GM23338 (cell line): ENCODE measurements at regions not wholly inside any gene's neighbourhood (a gene's known extent, or its start where the extent isn't known, plus 50 kb on each side); places are given as distances from the start of the nearest gene placed in this dataset.

Experiments
- ATAC-seq: fragments of 200-7000 bp; cut with Tn5 transposase; 3 replicates; pipeline ENCODE4 v1.9.1; 2020
- DNase-seq: peaks from one replicate; pipeline ENCODE4 v3.0.0-alpha.2; 2015; ENCODE audit warnings: low spot score
- H2AFZ ChIP-seq: fragments of 200-600 bp; sonication (generic); 2 replicates; pipeline ENCODE4 v1.8.0; 2016; ENCODE audit warnings: antibody characterized with exemption, mild to moderate bottlenecking, moderate library complexity
- H3F3A ChIP-seq: fragments of 200-600 bp; sonication (generic); replicated peaks from 2 replicates; pipeline ENCODE4 v1.8.0; 2017; ENCODE audit warnings: antibody characterized with exemption, mixed run types, low read depth
- H3K27ac ChIP-seq: fragments of 200-600 bp; sonication (generic); 2 replicates; pipeline ENCODE4 v1.6.1; 2016; ENCODE audit warnings: low read depth
- H3K27me3 ChIP-seq: fragments of 200-600 bp; sonication (generic); 2 replicates; pipeline ENCODE4 v1.8.0; 2016; ENCODE audit warnings: mild to moderate bottlenecking, mixed run types, moderate library complexity; ENCODE audit not compliant: insufficient read depth
- H3K36me3 ChIP-seq: fragments of 200-600 bp; sonication (generic); 2 replicates; pipeline ENCODE4 v1.8.0; 2016; ENCODE audit warnings: mild to moderate bottlenecking; ENCODE audit not compliant: insufficient read depth
- H3K4me1 ChIP-seq: fragments of 200-600 bp; sonication (generic); 2 replicates; pipeline ENCODE4 v1.8.0; 2016; ENCODE audit warnings: mild to moderate bottlenecking, moderate library complexity; ENCODE audit not compliant: insufficient read depth
- H3K4me2 ChIP-seq: fragments of 200-600 bp; sonication (generic); 2 replicates; pipeline ENCODE4 v1.7.1; 2017; ENCODE audit warnings: mixed run types
- H3K4me3 ChIP-seq: fragments of 200-600 bp; sonication (generic); 2 replicates; pipeline ENCODE4 v1.6.1; 2016; ENCODE audit warnings: mixed run types
- H3K79me2 ChIP-seq: fragments of 200-600 bp; sonication (generic); replicated peaks from 2 replicates; pipeline ENCODE4 v1.8.0; 2017; ENCODE audit warnings: mild to moderate bottlenecking; ENCODE audit not compliant: insufficient read depth
- H3K9me2 ChIP-seq: fragments of 200-600 bp; sonication (generic); 2 replicates; pipeline ENCODE4 v1.8.0; 2017; ENCODE audit not compliant: insufficient read depth
- H4K20me1 ChIP-seq: fragments of 200-600 bp; sonication (generic); replicated peaks from 2 replicates; pipeline ENCODE4 v1.8.0; 2017; ENCODE audit warnings: mild to moderate bottlenecking; ENCODE audit not compliant: insufficient read depth
- H3K27ac Mint-ChIP-seq: 2 replicates; pipeline ENCODE4 v1.8.0; 2020; ENCODE audit warnings: inconsistent platforms, mild to moderate bottlenecking, moderate library complexity, mixed read lengths
- H3K27me3 Mint-ChIP-seq: 3 replicates; pipeline ENCODE4 v1.8.0; 2022; ENCODE audit warnings: low read depth, mild to moderate bottlenecking, moderate library complexity, mixed read lengths, inconsistent platforms; ENCODE audit not compliant: insufficient read depth, poor library complexity
- H3K36me3 Mint-ChIP-seq: 3 replicates; pipeline ENCODE4 v1.8.0; 2021; ENCODE audit warnings: low read depth, mild to moderate bottlenecking, inconsistent platforms, moderate library complexity, mixed read lengths
- H3K4me1 Mint-ChIP-seq: 3 replicates; pipeline ENCODE4 v1.8.0; 2020; ENCODE audit warnings: mild to moderate bottlenecking, inconsistent platforms, mixed read lengths
- H3K4me3 Mint-ChIP-seq: 3 replicates; pipeline ENCODE4 v1.8.0; 2021; ENCODE audit warnings: moderate library complexity, mild to moderate bottlenecking, inconsistent platforms, mixed read lengths
- H3K9me3 Mint-ChIP-seq: 3 replicates; pipeline ENCODE4 v1.8.0; 2020; ENCODE audit warnings: moderate library complexity, mild to moderate bottlenecking, inconsistent platforms, mixed read lengths
- EZH2phosphoT487 ChIP-seq: fragments of 200-600 bp; sonication (generic); IDR thresholded peaks from one replicate; pipeline ENCODE4 v1.8.1; 2018; ENCODE audit warnings: antibody characterized with exemption; ENCODE audit not compliant: unreplicated experiment
- JUNB ChIP-seq: IDR thresholded peaks from one replicate; pipeline ENCODE4 v1.6.1; 2016; ENCODE audit warnings: antibody characterized with exemption; ENCODE audit not compliant: unreplicated experiment
- NANOG ChIP-seq: IDR thresholded peaks from 2 replicates; pipeline ENCODE4 v1.6.1; 2016; ENCODE audit warnings: antibody characterized with exemption, borderline replicate concordance
- ZNF114 ChIP-seq: fragments of 250-450 bp; sonication (Bioruptor Pico); IDR thresholded peaks from 2 replicates; pipeline ENCODE4 v1.5.0; 2020; ENCODE audit warnings: mild to moderate bottlenecking, moderate library complexity
- ZNF331 ChIP-seq: fragments of 250-450 bp; sonication (Bioruptor Pico); IDR thresholded peaks from 2 replicates; pipeline ENCODE4 v1.5.0; 2020; ENCODE audit warnings: low read depth, mild to moderate bottlenecking, moderate library complexity
- TF ChIP-seq, protein P1 (sequence below): IDR thresholded peaks from 2 replicates; pipeline ENCODE4 v1.6.1; 2016; ENCODE audit warnings: antibody characterized with exemption
- TF ChIP-seq, protein P2 (sequence below), 2 experiments: fragments of 200-600 bp in 1 of 2; sonication (generic) in 1 of 2; conservative IDR thresholded peaks; 2 replicates each; pipeline versions ENCODE4 v1.5.1 to v1.6.1; 2016 to 2017; ENCODE audit warnings: antibody characterized with exemption in 2 of 2, low read depth in 2 of 2, mild to moderate bottlenecking in 2 of 2, moderate library complexity in 1 of 2
- TF ChIP-seq, protein P3 (sequence below): fragments of 250-450 bp; sonication (Bioruptor Pico); IDR thresholded peaks from 2 replicates; pipeline ENCODE4 v1.5.0; 2020; ENCODE audit warnings: mild to moderate bottlenecking, moderate library complexity

DNA sequence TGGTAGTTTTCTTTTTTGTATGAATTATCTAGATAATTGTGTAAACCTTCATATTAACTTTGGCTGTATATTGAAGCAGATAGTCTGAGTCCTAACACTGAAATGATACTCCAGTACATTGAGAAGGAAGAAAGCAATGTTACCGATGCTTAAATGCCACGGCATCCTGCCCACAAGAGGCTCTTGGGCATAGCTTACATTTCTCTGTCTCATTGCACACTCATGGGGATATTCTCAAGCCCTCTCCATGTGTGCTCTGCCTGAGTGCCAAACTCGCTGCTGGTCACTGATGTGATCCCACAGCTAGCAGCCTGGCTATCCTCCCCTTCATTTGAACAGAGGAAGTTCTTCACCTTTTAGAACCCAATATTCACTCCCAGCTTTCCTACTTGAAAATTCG, 179.4 kb downstream of the TGFB2 start:
- Histone ChIP-seq H3F3A (no peaks in the 10 kb centered on the region), H3K27me3 (no peaks in the 10 kb centered on the region), H3K27ac (no peak overlapping the region), H3K79me2 (no peaks in the 10 kb centered on the region), H3K9me2 (no peaks in the 10 kb centered on the region), H2AFZ (peak overlapping the region; percentile 81), H4K20me1 (no peaks in the 10 kb centered on the region), H3K4me2 (no peak overlapping the region), H3K4me3 (no peak overlapping the region), H3K4me1 (no peaks in the 10 kb centered on the region), H3K36me3 (no peaks in the 10 kb centered on the region)
- H3K4me1 Mint-ChIP-seq = no peaks in the 10 kb centered on the region; the same call in 2 of the 3 replicates
- DNase-seq (no peak), ATAC-seq (no peak)
- no peak for TF ChIP-seq JUNB
- TF ChIP-seq ZNF114 (CRISPR knock-in tag) = no peak
- no peak for TF ChIP-seq NANOG
- TF ChIP-seq, protein P1, sequence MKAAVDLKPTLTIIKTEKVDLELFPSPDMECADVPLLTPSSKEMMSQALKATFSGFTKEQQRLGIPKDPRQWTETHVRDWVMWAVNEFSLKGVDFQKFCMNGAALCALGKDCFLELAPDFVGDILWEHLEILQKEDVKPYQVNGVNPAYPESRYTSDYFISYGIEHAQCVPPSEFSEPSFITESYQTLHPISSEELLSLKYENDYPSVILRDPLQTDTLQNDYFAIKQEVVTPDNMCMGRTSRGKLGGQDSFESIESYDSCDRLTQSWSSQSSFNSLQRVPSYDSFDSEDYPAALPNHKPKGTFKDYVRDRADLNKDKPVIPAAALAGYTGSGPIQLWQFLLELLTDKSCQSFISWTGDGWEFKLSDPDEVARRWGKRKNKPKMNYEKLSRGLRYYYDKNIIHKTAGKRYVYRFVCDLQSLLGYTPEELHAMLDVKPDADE = no peak
- H3K27ac Mint-ChIP-seq = no peak overlapping the region
- no peak overlapping the region for H3K4me3 Mint-ChIP-seq
- no peaks in the 10 kb centered on the region for H3K9me3 Mint-ChIP-seq
- H3K36me3 Mint-ChIP-seq = no peaks in the 10 kb centered on the region
- peaks cover 2% of the 10 kb centered on the region for H3K27me3 Mint-ChIP-seq

DNA sequence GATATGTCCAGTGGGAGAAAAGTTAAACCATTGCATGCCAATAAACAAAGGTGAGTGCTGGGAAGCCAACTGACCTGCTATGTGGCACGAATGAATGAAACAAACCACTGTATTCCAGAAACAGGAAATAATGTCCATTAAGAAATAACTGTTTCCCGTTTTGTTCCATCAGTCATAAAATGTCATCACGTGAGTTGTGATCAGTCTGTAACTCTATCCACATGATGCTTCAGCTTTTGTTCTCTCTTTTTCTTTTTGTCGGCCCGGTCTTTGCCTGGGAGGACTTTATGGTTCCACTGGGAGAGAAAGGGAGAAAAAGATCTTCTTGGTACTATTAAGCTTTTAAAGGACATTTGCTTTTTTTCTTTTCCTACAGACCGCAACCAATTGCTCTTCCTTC, 179.9 kb downstream of the TGFB2 start:
- H3K27me3 Mint-ChIP-seq = peaks cover 2% of the 10 kb centered on the region

More for the DNA sequence above, 179.9 kb downstream of the TGFB2 start:
- Mint-ChIP-seq H3K27ac (no peak overlapping the region), H3K9me3 (no peaks in the 10 kb centered on the region), H3K4me3 (no peak overlapping the region), H3K4me1 (peaks cover 2% of the 10 kb centered on the region; the same call in 1 of the 3 replicates), H3K36me3 (no peaks in the 10 kb centered on the region)
- H3K4me3 ChIP-seq = no peak overlapping the region
- no peak for DNase-seq
- H3K9me2 ChIP-seq = no peaks in the 10 kb centered on the region
- H3K79me2 ChIP-seq = no peaks in the 10 kb centered on the region
- no peaks in the 10 kb centered on the region for H3K27me3 ChIP-seq
- no peaks in the 10 kb centered on the region for H3K4me1 ChIP-seq
- H2AFZ ChIP-seq = peak overlapping the region; percentile 81
- no peak for TF ChIP-seq ZNF114 (CRISPR knock-in tag)
- TF ChIP-seq EZH2phosphoT487 = no peak
- TF ChIP-seq, protein P2, sequence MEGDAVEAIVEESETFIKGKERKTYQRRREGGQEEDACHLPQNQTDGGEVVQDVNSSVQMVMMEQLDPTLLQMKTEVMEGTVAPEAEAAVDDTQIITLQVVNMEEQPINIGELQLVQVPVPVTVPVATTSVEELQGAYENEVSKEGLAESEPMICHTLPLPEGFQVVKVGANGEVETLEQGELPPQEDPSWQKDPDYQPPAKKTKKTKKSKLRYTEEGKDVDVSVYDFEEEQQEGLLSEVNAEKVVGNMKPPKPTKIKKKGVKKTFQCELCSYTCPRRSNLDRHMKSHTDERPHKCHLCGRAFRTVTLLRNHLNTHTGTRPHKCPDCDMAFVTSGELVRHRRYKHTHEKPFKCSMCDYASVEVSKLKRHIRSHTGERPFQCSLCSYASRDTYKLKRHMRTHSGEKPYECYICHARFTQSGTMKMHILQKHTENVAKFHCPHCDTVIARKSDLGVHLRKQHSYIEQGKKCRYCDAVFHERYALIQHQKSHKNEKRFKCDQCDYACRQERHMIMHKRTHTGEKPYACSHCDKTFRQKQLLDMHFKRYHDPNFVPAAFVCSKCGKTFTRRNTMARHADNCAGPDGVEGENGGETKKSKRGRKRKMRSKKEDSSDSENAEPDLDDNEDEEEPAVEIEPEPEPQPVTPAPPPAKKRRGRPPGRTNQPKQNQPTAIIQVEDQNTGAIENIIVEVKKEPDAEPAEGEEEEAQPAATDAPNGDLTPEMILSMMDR (conservative IDR thresholded peaks at IDR 0.05; ENCODE audit: low read depth in 2 of 2) = no peak
- no peak for TF ChIP-seq ZNF331
- TF ChIP-seq, protein P3, sequence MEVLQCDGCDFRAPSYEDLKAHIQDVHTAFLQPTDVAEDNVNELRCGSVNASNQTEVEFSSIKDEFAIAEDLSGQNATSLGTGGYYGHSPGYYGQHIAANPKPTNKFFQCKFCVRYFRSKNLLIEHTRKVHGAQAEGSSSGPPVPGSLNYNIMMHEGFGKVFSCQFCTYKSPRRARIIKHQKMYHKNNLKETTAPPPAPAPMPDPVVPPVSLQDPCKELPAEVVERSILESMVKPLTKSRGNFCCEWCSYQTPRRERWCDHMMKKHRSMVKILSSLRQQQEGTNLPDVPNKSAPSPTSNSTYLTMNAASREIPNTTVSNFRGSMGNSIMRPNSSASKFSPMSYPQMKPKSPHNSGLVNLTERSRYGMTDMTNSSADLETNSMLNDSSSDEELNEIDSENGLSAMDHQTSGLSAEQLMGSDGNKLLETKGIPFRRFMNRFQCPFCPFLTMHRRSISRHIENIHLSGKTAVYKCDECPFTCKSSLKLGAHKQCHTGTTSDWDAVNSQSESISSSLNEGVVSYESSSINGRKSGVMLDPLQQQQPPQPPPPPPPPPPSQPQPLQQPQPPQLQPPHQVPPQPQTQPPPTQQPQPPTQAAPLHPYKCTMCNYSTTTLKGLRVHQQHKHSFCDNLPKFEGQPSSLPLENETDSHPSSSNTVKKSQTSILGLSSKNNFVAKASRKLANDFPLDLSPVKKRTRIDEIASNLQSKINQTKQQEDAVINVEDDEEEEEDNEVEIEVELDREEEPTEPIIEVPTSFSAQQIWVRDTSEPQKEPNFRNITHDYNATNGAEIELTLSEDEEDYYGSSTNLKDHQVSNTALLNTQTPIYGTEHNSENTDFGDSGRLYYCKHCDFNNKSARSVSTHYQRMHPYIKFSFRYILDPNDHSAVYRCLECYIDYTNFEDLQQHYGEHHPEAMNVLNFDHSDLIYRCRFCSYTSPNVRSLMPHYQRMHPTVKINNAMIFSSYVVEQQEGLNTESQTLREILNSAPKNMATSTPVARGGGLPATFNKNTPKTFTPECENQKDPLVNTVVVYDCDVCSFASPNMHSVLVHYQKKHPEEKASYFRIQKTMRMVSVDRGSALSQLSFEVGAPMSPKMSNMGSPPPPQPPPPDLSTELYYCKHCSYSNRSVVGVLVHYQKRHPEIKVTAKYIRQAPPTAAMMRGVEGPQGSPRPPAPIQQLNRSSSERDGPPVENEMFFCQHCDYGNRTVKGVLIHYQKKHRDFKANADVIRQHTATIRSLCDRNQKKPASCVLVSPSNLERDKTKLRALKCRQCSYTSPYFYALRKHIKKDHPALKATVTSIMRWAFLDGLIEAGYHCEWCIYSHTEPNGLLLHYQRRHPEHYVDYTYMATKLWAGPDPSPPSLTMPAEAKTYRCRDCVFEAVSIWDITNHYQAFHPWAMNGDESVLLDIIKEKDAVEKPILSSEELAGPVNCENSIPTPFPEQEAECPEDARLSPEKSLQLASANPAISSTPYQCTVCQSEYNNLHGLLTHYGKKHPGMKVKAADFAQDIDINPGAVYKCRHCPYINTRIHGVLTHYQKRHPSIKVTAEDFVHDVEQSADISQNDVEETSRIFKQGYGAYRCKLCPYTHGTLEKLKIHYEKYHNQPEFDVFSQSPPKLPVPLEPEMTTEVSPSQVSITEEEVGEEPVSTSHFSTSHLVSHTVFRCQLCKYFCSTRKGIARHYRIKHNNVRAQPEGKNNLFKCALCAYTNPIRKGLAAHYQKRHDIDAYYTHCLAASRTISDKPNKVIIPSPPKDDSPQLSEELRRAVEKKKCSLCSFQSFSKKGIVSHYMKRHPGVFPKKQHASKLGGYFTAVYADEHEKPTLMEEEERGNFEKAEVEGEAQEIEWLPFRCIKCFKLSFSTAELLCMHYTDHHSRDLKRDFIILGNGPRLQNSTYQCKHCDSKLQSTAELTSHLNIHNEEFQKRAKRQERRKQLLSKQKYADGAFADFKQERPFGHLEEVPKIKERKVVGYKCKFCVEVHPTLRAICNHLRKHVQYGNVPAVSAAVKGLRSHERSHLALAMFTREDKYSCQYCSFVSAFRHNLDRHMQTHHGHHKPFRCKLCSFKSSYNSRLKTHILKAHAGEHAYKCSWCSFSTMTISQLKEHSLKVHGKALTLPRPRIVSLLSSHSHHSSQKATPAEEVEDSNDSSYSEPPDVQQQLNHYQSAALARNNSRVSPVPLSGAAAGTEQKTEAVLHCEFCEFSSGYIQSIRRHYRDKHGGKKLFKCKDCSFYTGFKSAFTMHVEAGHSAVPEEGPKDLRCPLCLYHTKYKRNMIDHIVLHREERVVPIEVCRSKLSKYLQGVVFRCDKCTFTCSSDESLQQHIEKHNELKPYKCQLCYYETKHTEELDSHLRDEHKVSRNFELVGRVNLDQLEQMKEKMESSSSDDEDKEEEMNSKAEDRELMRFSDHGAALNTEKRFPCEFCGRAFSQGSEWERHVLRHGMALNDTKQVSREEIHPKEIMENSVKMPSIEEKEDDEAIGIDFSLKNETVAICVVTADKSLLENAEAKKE (CRISPR knock-in tag) = no peak
- TF ChIP-seq, protein P1 = no peak
- H3K36me3 ChIP-seq = no peaks in the 10 kb centered on the region
- H3K27ac ChIP-seq = 0 out of 2 replicates have a peak overlapping the region, but pooled peaks have one; percentile 24
- H3K4me2 ChIP-seq = no peak overlapping the region
- no peak for ATAC-seq
- H3F3A ChIP-seq = no peaks in the 10 kb centered on the region
- H4K20me1 ChIP-seq = no peaks in the 10 kb centered on the region
